Left forelimb (tissue), 1 donor: ENCODE measurements at regions not wholly inside any gene's neighbourhood (a gene's known extent, or its start where the extent isn't known, plus 50 kb on each side); places are given as distances from the start of the nearest gene placed in this dataset.
"Not testable (repeated sequence)": the region's sequence is repeated elsewhere in the genome, so short reads cannot be mapped to it uniquely, and the experiment has no call there.

Experiments
- DNase-seq: peaks from one replicate; pipeline ENCODE4 v3.0.0-alpha.2; 2018; ENCODE audit warnings: low spot score

DNA sequence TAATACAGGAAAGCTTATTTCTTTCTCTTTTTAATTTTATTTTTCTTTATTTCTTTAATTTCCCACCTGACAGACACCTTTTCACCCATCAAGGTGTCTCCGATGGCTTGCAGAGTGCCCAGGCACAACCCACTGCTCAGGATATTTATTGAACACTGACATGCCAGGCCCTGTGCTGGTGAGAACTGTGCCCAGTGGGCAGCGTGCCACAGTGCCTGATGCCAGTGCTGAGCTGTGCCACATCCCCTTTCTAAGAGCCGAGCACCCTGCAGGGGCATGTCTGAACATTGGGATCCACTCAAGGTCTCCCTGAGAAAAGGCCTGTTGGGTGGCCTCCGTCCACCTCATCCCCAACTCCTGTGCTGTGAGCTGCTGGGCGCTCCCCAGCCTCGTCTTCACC, 158.6 kb upstream of the RAB6C start:
- no peak for DNase-seq

GRCh38 chr2:129821445-129821844, 158.0 kb upstream of the RAB6C start:
- no peak for DNase-seq

DNA sequence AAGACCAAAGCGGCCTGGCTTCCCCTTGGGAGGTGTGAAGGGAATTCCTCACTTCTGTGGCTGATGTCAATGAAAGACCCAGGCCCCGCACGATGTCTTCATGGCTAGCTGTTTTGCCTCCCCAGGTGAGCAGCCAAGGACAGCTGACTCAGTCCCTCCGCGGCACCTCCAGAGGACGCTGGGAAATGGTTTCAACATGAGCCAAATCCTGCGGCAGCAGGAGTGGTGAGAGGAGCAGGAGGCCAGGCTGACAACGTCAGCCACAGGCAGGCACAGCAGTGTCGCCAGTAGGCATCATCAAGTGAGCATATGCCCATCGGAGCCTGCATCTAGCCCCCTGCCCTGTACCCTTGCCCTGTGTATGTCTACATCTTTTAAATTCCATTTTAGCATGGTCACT, 156.4 kb upstream of the RAB6C start:
- no peak for DNase-seq

DNA sequence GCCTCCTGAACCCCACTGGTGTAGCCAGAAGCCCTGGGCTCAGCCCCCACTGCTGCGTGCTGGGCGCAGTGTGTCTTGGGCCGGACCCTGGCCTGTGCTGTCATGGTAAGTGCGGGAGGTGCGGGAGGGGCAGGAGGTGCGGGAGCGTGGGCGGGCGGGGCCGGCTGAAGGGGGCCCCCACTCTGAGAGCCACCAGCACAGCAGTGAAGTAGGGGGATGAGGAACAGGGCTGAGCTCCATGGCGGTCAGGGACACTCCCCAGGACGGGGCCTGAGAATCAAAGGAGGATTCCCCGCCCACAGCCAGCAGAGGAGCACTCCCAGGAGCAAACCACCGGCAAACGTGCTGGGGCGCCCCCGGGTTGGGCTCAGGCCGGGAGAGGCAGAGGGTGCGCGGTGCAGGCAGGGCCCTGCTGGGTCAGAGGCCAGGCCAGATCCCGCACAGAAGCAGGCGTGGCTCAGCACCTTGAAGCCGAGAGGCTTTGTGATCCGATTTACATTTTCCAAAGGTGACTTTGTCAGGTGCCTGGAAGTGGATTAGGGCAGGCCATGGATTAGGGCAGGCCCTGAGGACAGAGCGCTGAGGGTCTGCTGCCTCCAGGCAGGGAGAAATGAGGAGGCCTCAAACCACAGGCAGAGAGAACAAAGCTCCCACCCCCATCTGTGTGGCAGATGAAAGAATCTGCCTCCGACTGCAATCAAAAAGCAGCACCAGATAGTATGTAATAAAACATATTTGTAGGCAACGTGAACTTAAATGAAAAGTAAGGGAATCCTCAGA, 152.0 kb upstream of the RAB6C start:
- DNase-seq = no peak

DNA sequence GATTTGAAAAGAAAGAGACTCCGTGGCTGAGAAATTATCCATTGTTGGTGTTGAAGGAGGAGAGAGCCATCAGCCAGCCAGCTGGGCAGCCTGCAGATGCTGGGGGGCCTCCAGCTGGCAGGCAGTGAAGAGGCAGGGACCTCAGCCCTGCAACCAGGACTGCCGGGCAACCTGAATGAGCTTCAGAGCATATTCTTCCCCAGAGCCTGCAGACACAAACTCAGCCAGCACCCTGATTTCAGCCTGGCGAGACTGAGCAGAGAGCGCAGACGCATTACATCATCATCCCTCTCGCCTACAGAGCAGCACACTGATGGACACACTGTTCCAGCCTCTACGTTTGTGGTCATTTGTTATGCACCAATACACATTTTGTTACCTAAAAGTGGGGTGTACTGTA, 150.7 kb upstream of the RAB6C start:
- no peak for DNase-seq

GRCh38 chr2:129829588-129829987, 149.9 kb upstream of the RAB6C start:
- no peak for DNase-seq

- DNase-seq = no peak
These were observed 148.4 kb upstream of the RAB6C start for GRCh38 chr2:129831018-129831417.

DNA sequence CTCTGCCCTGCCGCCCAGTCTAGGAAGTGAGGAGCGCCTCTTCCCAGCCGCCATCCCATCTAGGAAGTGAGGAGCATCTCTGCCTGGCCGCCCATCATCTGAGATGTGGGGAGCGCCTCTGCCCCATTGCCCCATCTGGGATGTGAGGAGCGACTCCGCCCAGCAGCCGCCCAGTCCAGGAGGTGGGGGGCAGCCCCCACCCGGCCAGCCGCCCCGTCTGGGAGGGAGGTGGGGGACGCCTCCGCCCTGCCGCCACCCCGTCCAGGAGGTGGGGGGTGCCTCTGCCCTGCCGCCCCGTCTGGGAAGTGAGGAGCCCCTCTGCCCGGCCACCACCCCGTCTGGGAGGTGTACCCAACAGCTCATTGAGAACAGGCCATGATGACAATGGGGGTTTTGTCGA, 146.0 kb upstream of the RAB6C start:
- DNase-seq = not testable (repeated sequence)

DNA sequence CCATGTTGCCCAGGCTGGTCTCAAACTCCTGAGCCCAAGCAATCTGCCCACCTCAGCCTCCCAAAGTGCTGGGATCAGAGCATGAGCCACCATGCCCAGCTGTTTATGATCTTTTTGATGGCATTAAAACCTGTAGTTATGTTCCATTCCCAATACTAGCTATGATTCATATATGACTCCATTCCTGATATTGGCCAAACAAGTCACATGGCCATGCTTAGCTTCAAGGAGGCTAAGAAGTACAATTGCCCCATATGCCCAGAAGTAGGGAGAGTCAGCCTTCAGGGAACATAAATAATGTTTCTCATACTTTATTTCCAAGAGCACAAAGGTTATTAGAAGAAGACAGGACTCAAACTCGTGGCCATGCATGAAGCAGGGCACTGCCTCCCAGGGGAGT, 132.4 kb upstream of the RAB6C start:
- no peak for DNase-seq

- no peak for DNase-seq
These were observed 129.8 kb upstream of the RAB6C start for GRCh38 chr2:129849559-129850160.

GRCh38 chr2:129857200-129857599, 122.3 kb upstream of the RAB6C start:
- no peak for DNase-seq

DNA sequence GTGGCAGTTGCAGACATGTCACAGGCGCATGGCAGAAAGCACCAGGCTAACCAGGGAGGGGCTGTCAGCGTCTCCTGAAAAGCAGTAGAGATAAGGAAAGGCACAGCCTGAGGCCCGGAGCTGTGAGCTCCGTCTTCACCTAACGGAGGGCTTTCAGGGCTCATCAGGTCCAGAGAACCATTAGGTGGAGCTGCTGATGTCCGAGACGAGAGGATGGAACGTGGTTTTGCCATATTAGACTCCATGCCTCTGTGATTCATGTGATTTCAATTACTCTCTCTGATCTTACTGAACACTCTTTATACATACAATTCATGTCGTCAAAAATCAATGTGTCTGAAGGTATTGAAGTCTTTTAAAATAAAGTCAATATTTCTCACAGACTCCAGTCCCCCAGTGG, 120.3 kb upstream of the RAB6C start:
- no peak for DNase-seq

DNA sequence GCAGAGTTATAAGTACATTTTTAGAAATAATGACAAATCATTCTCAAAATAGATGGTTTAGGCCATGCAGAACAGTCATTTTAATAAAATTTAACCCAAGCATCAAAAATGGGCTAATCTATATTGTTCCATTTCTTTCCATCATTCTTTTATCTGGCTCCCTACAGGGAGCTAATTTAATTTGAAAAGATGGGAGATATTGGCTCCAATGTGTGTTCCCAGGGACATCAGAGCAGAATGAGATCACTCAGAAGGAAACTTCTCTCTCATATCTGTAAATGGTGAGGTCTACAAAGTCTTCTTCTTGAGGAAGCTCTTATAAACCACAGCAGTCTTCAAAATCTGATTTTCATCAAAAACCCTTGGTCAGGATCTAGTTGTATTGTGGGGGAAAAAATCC, 119.4 kb upstream of the RAB6C start:
- DNase-seq = no peak

- DNase-seq = no peak
These were observed 117.7 kb upstream of the RAB6C start for GRCh38 chr2:129861666-129862288.

GRCh38 chr2:129862668-129863067, 116.8 kb upstream of the RAB6C start:
- DNase-seq = no peak

GRCh38 chr2:129863350-129863749, 116.1 kb upstream of the RAB6C start:
- no peak for DNase-seq

DNA sequence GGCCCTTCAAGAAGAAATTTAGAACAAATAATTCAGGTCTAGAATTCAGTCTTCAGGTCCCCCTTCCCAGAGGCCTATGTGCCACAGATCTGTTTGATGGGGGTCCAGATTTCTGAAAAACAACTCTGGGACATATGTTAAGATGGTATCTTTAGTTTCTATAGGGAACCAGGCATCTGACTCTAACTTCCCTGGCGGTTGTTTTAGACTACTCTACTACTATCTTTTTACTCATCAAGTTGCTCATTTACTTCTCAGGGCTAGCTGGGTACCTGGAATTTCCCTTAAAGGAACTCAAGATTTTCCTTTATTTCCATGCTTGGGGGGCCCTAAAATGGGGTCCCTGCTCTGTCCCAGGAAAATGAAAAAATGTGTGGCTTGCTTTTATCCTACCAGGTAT, 114.7 kb upstream of the RAB6C start:
- no peak for DNase-seq

GRCh38 chr2:129865976-129866375, 113.5 kb upstream of the RAB6C start:
- DNase-seq = no peak

- no peak for DNase-seq
These were observed 113.1 kb upstream of the RAB6C start for GRCh38 chr2:129866391-129866790.

GRCh38 chr2:129868151-129868550, 111.3 kb upstream of the RAB6C start:
- DNase-seq = no peak

DNA sequence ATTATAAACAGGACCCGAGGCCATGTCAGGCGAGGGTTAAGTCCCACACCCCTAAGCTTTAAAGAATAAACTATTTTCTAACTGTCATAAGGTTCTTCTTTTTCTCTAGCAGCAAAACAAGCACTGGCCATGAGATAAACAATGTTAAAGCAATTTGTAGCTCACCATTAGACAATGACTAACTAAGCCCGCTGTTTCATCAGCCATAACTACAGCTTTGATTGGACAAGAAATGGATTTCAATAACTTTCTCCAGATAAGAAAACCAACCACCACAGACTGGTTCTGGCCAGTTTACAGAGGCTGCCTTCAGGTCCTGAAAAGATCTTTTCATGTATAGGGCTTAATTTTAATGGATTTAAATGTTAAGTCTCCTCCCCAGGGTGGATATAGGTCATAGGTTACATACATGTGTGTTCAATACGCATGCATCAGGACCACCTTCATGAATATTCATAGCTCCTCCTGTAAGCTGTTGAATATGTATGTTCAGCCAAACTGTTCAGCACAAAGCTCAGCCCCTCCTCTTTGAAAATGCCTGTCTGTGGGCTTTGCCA, 108.7 kb upstream of the RAB6C start:
- DNase-seq = no peak

GRCh38 chr2:129872446-129872845, 107.0 kb upstream of the RAB6C start:
- DNase-seq = peak; percentile 50

DNA sequence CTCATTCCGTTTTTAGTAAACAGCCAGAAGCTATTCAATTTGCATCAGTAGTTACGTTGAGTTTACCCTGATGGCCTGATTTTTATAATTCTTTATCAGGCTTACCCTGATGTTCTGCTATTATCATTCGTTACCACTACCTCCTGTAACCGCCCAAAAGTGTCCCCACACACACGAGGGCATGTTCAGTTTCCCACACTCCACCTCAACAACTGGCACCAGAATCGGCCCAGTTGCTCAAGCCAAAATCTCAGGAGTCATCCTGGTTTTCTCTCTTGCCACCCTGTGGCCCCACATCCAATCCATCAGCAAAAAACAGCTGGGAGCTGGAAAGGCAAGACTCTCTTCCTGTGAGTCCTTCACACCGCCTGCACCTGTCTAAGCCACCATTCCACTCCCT, 102.9 kb upstream of the RAB6C start:
- DNase-seq = no peak
